GM23338 (cell line): ENCODE measurements at regions not wholly inside any gene's neighbourhood (a gene's known extent, or its start where the extent isn't known, plus 50 kb on each side); places are given as distances from the start of the nearest gene placed in this dataset.

Source experiments
- ATAC-seq: fragments of 200-7000 bp; cut with Tn5 transposase; 3 replicates; pipeline ENCODE4 v1.9.1; 2020
- DNase-seq: peaks from one replicate; pipeline ENCODE4 v3.0.0-alpha.2; 2015; ENCODE audit warnings: low spot score
- H2AFZ ChIP-seq: fragments of 200-600 bp; sonication (generic); 2 replicates; pipeline ENCODE4 v1.8.0; 2016; ENCODE audit warnings: antibody characterized with exemption, mild to moderate bottlenecking, moderate library complexity
- H3F3A ChIP-seq: fragments of 200-600 bp; sonication (generic); replicated peaks from 2 replicates; pipeline ENCODE4 v1.8.0; 2017; ENCODE audit warnings: antibody characterized with exemption, mixed run types, low read depth
- H3K27ac ChIP-seq: fragments of 200-600 bp; sonication (generic); 2 replicates; pipeline ENCODE4 v1.6.1; 2016; ENCODE audit warnings: low read depth
- H3K27me3 ChIP-seq: fragments of 200-600 bp; sonication (generic); 2 replicates; pipeline ENCODE4 v1.8.0; 2016; ENCODE audit warnings: mild to moderate bottlenecking, mixed run types, moderate library complexity; ENCODE audit not compliant: insufficient read depth
- H3K36me3 ChIP-seq: fragments of 200-600 bp; sonication (generic); 2 replicates; pipeline ENCODE4 v1.8.0; 2016; ENCODE audit warnings: mild to moderate bottlenecking; ENCODE audit not compliant: insufficient read depth
- H3K4me1 ChIP-seq: fragments of 200-600 bp; sonication (generic); 2 replicates; pipeline ENCODE4 v1.8.0; 2016; ENCODE audit warnings: mild to moderate bottlenecking, moderate library complexity; ENCODE audit not compliant: insufficient read depth
- H3K4me2 ChIP-seq: fragments of 200-600 bp; sonication (generic); 2 replicates; pipeline ENCODE4 v1.7.1; 2017; ENCODE audit warnings: mixed run types
- H3K4me3 ChIP-seq: fragments of 200-600 bp; sonication (generic); 2 replicates; pipeline ENCODE4 v1.6.1; 2016; ENCODE audit warnings: mixed run types
- H3K79me2 ChIP-seq: fragments of 200-600 bp; sonication (generic); replicated peaks from 2 replicates; pipeline ENCODE4 v1.8.0; 2017; ENCODE audit warnings: mild to moderate bottlenecking; ENCODE audit not compliant: insufficient read depth
- H3K9me2 ChIP-seq: fragments of 200-600 bp; sonication (generic); 2 replicates; pipeline ENCODE4 v1.8.0; 2017; ENCODE audit not compliant: insufficient read depth
- H4K20me1 ChIP-seq: fragments of 200-600 bp; sonication (generic); replicated peaks from 2 replicates; pipeline ENCODE4 v1.8.0; 2017; ENCODE audit warnings: mild to moderate bottlenecking; ENCODE audit not compliant: insufficient read depth
- H3K27ac Mint-ChIP-seq: 2 replicates; pipeline ENCODE4 v1.8.0; 2020; ENCODE audit warnings: inconsistent platforms, mild to moderate bottlenecking, moderate library complexity, mixed read lengths
- H3K27me3 Mint-ChIP-seq: 3 replicates; pipeline ENCODE4 v1.8.0; 2022; ENCODE audit warnings: low read depth, mild to moderate bottlenecking, moderate library complexity, mixed read lengths, inconsistent platforms; ENCODE audit not compliant: insufficient read depth, poor library complexity
- H3K36me3 Mint-ChIP-seq: 3 replicates; pipeline ENCODE4 v1.8.0; 2021; ENCODE audit warnings: low read depth, mild to moderate bottlenecking, inconsistent platforms, moderate library complexity, mixed read lengths
- H3K4me1 Mint-ChIP-seq: 3 replicates; pipeline ENCODE4 v1.8.0; 2020; ENCODE audit warnings: mild to moderate bottlenecking, inconsistent platforms, mixed read lengths
- H3K4me3 Mint-ChIP-seq: 3 replicates; pipeline ENCODE4 v1.8.0; 2021; ENCODE audit warnings: moderate library complexity, mild to moderate bottlenecking, inconsistent platforms, mixed read lengths
- H3K9me3 Mint-ChIP-seq: 3 replicates; pipeline ENCODE4 v1.8.0; 2020; ENCODE audit warnings: moderate library complexity, mild to moderate bottlenecking, inconsistent platforms, mixed read lengths
- CREB1 ChIP-seq: fragments of 250-450 bp; sonication (Bioruptor Pico); IDR thresholded peaks from 2 replicates; pipeline ENCODE4 v1.5.0; 2020; ENCODE audit warnings: low read depth, mild to moderate bottlenecking, moderate library complexity
- EZH2phosphoT487 ChIP-seq: fragments of 200-600 bp; sonication (generic); IDR thresholded peaks from one replicate; pipeline ENCODE4 v1.8.1; 2018; ENCODE audit warnings: antibody characterized with exemption; ENCODE audit not compliant: unreplicated experiment
- JUNB ChIP-seq: IDR thresholded peaks from one replicate; pipeline ENCODE4 v1.6.1; 2016; ENCODE audit warnings: antibody characterized with exemption; ENCODE audit not compliant: unreplicated experiment
- NANOG ChIP-seq: IDR thresholded peaks from 2 replicates; pipeline ENCODE4 v1.6.1; 2016; ENCODE audit warnings: antibody characterized with exemption, borderline replicate concordance
- ZNF114 ChIP-seq: fragments of 250-450 bp; sonication (Bioruptor Pico); IDR thresholded peaks from 2 replicates; pipeline ENCODE4 v1.5.0; 2020; ENCODE audit warnings: mild to moderate bottlenecking, moderate library complexity
- ZNF331 ChIP-seq: fragments of 250-450 bp; sonication (Bioruptor Pico); IDR thresholded peaks from 2 replicates; pipeline ENCODE4 v1.5.0; 2020; ENCODE audit warnings: low read depth, mild to moderate bottlenecking, moderate library complexity
- TF ChIP-seq, protein P1 (sequence below), 2 experiments: fragments of 200-600 bp in 1 of 2; sonication (generic) in 1 of 2; conservative IDR thresholded peaks; 2 replicates each; pipeline versions ENCODE4 v1.5.1 to v1.6.1; 2016 to 2017; ENCODE audit warnings: antibody characterized with exemption in 2 of 2, low read depth in 2 of 2, mild to moderate bottlenecking in 2 of 2, moderate library complexity in 1 of 2
- TF ChIP-seq, protein P2 (sequence below): IDR thresholded peaks from one replicate; pipeline ENCODE4 v1.6.1; 2018; ENCODE audit warnings: antibody characterized with exemption; ENCODE audit not compliant: unreplicated experiment
- TF ChIP-seq, protein P3 (sequence below): IDR thresholded peaks from 2 replicates; pipeline ENCODE4 v1.6.1; 2016; ENCODE audit warnings: antibody characterized with exemption

DNA sequence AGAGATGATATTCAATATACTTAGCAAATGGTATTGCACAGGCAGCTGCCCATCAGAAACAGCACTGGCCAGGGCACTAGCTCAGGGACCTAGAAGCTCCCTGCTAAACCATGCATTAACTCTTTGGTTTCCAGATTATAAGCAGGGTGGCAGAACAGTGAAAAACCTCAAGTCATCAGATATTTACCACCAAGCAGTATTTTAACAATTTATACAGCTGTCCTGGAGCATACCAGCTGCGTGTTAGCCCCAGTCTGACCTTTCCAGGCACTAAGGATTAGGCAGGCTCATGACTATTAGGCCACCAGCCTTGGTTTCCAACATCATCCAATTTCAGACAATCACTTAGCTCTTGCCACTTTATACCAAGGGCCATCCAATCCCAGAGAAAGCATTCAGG lies 326.5 kb downstream of the CAAP1 start (continued):
- TF ChIP-seq, protein P1, sequence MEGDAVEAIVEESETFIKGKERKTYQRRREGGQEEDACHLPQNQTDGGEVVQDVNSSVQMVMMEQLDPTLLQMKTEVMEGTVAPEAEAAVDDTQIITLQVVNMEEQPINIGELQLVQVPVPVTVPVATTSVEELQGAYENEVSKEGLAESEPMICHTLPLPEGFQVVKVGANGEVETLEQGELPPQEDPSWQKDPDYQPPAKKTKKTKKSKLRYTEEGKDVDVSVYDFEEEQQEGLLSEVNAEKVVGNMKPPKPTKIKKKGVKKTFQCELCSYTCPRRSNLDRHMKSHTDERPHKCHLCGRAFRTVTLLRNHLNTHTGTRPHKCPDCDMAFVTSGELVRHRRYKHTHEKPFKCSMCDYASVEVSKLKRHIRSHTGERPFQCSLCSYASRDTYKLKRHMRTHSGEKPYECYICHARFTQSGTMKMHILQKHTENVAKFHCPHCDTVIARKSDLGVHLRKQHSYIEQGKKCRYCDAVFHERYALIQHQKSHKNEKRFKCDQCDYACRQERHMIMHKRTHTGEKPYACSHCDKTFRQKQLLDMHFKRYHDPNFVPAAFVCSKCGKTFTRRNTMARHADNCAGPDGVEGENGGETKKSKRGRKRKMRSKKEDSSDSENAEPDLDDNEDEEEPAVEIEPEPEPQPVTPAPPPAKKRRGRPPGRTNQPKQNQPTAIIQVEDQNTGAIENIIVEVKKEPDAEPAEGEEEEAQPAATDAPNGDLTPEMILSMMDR (conservative IDR thresholded peaks at IDR 0.05; ENCODE audit: low read depth in 2 of 2): no peak
- no peak for TF ChIP-seq CREB1 (CRISPR knock-in tag)
- TF ChIP-seq, protein P2, sequence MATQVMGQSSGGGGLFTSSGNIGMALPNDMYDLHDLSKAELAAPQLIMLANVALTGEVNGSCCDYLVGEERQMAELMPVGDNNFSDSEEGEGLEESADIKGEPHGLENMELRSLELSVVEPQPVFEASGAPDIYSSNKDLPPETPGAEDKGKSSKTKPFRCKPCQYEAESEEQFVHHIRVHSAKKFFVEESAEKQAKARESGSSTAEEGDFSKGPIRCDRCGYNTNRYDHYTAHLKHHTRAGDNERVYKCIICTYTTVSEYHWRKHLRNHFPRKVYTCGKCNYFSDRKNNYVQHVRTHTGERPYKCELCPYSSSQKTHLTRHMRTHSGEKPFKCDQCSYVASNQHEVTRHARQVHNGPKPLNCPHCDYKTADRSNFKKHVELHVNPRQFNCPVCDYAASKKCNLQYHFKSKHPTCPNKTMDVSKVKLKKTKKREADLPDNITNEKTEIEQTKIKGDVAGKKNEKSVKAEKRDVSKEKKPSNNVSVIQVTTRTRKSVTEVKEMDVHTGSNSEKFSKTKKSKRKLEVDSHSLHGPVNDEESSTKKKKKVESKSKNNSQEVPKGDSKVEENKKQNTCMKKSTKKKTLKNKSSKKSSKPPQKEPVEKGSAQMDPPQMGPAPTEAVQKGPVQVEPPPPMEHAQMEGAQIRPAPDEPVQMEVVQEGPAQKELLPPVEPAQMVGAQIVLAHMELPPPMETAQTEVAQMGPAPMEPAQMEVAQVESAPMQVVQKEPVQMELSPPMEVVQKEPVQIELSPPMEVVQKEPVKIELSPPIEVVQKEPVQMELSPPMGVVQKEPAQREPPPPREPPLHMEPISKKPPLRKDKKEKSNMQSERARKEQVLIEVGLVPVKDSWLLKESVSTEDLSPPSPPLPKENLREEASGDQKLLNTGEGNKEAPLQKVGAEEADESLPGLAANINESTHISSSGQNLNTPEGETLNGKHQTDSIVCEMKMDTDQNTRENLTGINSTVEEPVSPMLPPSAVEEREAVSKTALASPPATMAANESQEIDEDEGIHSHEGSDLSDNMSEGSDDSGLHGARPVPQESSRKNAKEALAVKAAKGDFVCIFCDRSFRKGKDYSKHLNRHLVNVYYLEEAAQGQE: no peak

DNA sequence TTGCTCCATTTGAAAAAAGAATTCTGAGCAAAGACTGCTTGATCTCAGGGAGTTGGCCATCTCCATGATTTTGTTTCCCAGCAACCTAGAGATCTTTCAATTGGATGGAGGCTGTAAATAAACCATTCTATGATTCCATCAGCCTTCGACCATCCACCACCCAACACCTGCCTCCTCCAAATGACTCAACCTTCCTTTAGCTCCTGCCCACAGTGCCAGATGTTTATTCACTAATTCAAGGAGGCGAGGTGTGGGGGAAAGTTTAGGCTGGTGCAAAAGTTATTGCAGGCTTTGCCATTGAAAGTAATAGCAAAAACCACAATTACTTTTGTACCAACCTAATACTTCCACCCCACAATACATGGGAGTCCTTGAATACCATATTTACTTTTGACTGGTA lies 327.5 kb downstream of the CAAP1 start:
- no peaks in the 10 kb centered on the region for H3K4me1 ChIP-seq
- Mint-ChIP-seq H3K4me1 (no peaks in the 10 kb centered on the region), H3K9me3 (no peaks in the 10 kb centered on the region; the same call in 2 of the 3 replicates), H3K27me3 (no peaks in the 10 kb centered on the region), H3K36me3 (no peaks in the 10 kb centered on the region), H3K4me3 (no peak overlapping the region), H3K27ac (no peak overlapping the region)
- H3K27me3 ChIP-seq: no peaks in the 10 kb centered on the region
- H3K9me2 ChIP-seq: no peaks in the 10 kb centered on the region
- no peaks in the 10 kb centered on the region for H4K20me1 ChIP-seq
- H3K4me2 ChIP-seq: no peak overlapping the region
- H3K4me3 ChIP-seq: no peak overlapping the region
- no peak for ATAC-seq
- H3K27ac ChIP-seq: no peak overlapping the region
- H3F3A ChIP-seq: no peaks in the 10 kb centered on the region
- no peak overlapping the region for H2AFZ ChIP-seq
- no peaks in the 10 kb centered on the region for H3K79me2 ChIP-seq
- H3K36me3 ChIP-seq: no peaks in the 10 kb centered on the region
- no peak for DNase-seq
- TF ChIP-seq NANOG (no peak), CREB1 (CRISPR knock-in tag) (no peak), ZNF331 (CRISPR knock-in tag) (no peak), ZNF114 (CRISPR knock-in tag) (no peak), EZH2phosphoT487 (no peak), JUNB (no peak)
- TF ChIP-seq, protein P3, sequence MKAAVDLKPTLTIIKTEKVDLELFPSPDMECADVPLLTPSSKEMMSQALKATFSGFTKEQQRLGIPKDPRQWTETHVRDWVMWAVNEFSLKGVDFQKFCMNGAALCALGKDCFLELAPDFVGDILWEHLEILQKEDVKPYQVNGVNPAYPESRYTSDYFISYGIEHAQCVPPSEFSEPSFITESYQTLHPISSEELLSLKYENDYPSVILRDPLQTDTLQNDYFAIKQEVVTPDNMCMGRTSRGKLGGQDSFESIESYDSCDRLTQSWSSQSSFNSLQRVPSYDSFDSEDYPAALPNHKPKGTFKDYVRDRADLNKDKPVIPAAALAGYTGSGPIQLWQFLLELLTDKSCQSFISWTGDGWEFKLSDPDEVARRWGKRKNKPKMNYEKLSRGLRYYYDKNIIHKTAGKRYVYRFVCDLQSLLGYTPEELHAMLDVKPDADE: no peak
- TF ChIP-seq, protein P2: no peak
- TF ChIP-seq, protein P1 (conservative IDR thresholded peaks at IDR 0.05; ENCODE audit: low read depth in 2 of 2): no peak
